ENCODE measurements at regions not wholly inside any gene's neighbourhood (a gene's known extent, or its start where the extent isn't known, plus 50 kb on each side); places are given as distances from the start of the nearest gene placed in this dataset.
"Not testable (repeated sequence)": the region's sequence is repeated elsewhere in the genome, so short reads cannot be mapped to it uniquely, and the experiment has no call there.

- H3K36me3 Mint-ChIP-seq: no peaks in the 10 kb centered on the region
Measured at GRCh38 chr5:3091040-3091774, 339.7 kb upstream of the IRX2 start.

GRCh38 chr5:3090305-3090704, 338.8 kb upstream of the IRX2 start:
- H3K4me3 Mint-ChIP-seq; H3K27me3 Mint-ChIP-seq; DNase-seq; H3K9me3 Mint-ChIP-seq; ATAC-seq (replicated peaks); H3K4me1 Mint-ChIP-seq; H3K36me3 Mint-ChIP-seq; H3K27ac Mint-ChIP-seq: not testable (repeated sequence)

More at GRCh38 chr5:3091040-3091774, 339.7 kb upstream of the IRX2 start:
- Mint-ChIP-seq H3K27ac (no peak overlapping the region), H3K4me1 (no peaks in the 10 kb centered on the region), H3K9me3 (peaks cover 0 to 2% of the 10 kb centered on the region in 2 donors), H3K4me3 (no peak overlapping the region), H3K27me3 (no peaks in the 10 kb centered on the region)
- ATAC-seq (replicated peaks) (no peak), DNase-seq (no peak)

- ATAC-seq (replicated peaks) (no peak), DNase-seq (no peak)
- Mint-ChIP-seq H3K27me3 (no peaks in the 10 kb centered on the region), H3K4me1 (no peaks in the 10 kb centered on the region), H3K36me3 (peaks cover 0 to 2% of the 10 kb centered on the region in 2 donors), H3K4me3 (no peak overlapping the region), H3K27ac (no peak overlapping the region), H3K9me3 (peaks cover 21 to 24% of the 10 kb centered on the region in 2 donors)
Measured at GRCh38 chr5:3080366-3080765, 328.9 kb upstream of the IRX2 start.

- no peak for ATAC-seq (replicated peaks)
- DNase-seq: no peak
- no peaks in the 10 kb centered on the region for H3K4me1 Mint-ChIP-seq
- no peak overlapping the region for H3K4me3 Mint-ChIP-seq
- H3K9me3 Mint-ChIP-seq: peaks cover 19 to 25% of the 10 kb centered on the region in 2 donors
- peaks cover 0 to 3% of the 10 kb centered on the region in 2 donors for H3K36me3 Mint-ChIP-seq
- no peak overlapping the region for H3K27ac Mint-ChIP-seq
- no peaks in the 10 kb centered on the region for H3K27me3 Mint-ChIP-seq
Measured at GRCh38 chr5:3077684-3078083, 326.2 kb upstream of the IRX2 start.

GRCh38 chr5:3075309-3075708, 323.8 kb upstream of the IRX2 start:
- no peaks in the 10 kb centered on the region for H3K27me3 Mint-ChIP-seq
- ATAC-seq (replicated peaks) (no peak), DNase-seq (no peak)
- no peaks in the 10 kb centered on the region for H3K4me1 Mint-ChIP-seq
- peaks cover 0 to 3% of the 10 kb centered on the region in 2 donors for H3K36me3 Mint-ChIP-seq
- peaks cover 15 to 27% of the 10 kb centered on the region in 2 donors for H3K9me3 Mint-ChIP-seq
- H3K4me3 Mint-ChIP-seq: no peak overlapping the region
- H3K27ac Mint-ChIP-seq: no peak overlapping the region

GRCh38 chr5:3068401-3068800, 316.9 kb upstream of the IRX2 start:
- Mint-ChIP-seq H3K4me1 (no peaks in the 10 kb centered on the region), H3K9me3 (peaks cover 19 to 20% of the 10 kb centered on the region in 2 donors)

GRCh38 chr5:3060283-3060682, 308.8 kb upstream of the IRX2 start:
- ATAC-seq (replicated peaks): no peak
- H3K4me1 Mint-ChIP-seq: no peaks in the 10 kb centered on the region
- no peaks in the 10 kb centered on the region for H3K27me3 Mint-ChIP-seq
- peaks cover 7 to 19% of the 10 kb centered on the region in 2 donors for H3K9me3 Mint-ChIP-seq
- H3K36me3 Mint-ChIP-seq: no peaks in the 10 kb centered on the region
- no peak overlapping the region for H3K4me3 Mint-ChIP-seq
- no peak overlapping the region for H3K27ac Mint-ChIP-seq
- no peak for DNase-seq

More at GRCh38 chr5:3068401-3068800, 316.9 kb upstream of the IRX2 start:
- H3K27me3 Mint-ChIP-seq: no peaks in the 10 kb centered on the region
- no peak overlapping the region for H3K27ac Mint-ChIP-seq
- DNase-seq (no peak), ATAC-seq (replicated peaks) (no peak)
- H3K4me3 Mint-ChIP-seq: no peak overlapping the region
- H3K36me3 Mint-ChIP-seq: no peaks in the 10 kb centered on the region

GRCh38 chr5:3059488-3059887, 308.0 kb upstream of the IRX2 start:
- no peaks in the 10 kb centered on the region for H3K27me3 Mint-ChIP-seq
- peaks cover 7 to 19% of the 10 kb centered on the region in 2 donors for H3K9me3 Mint-ChIP-seq
- DNase-seq (no peak), ATAC-seq (replicated peaks) (no peak)
- no peak overlapping the region for H3K4me3 Mint-ChIP-seq
- no peak overlapping the region for H3K27ac Mint-ChIP-seq
- no peaks in the 10 kb centered on the region for H3K4me1 Mint-ChIP-seq
- no peaks in the 10 kb centered on the region for H3K36me3 Mint-ChIP-seq

- Mint-ChIP-seq H3K36me3 (no peaks in the 10 kb centered on the region), H3K27me3 (no peaks in the 10 kb centered on the region), H3K27ac (no peak overlapping the region), H3K4me3 (no peak overlapping the region), H3K4me1 (no peaks in the 10 kb centered on the region), H3K9me3 (peaks cover 7 to 19% of the 10 kb centered on the region in 2 donors)
- DNase-seq (no peak), ATAC-seq (replicated peaks) (no peak)
Measured at GRCh38 chr5:3058942-3059341, 307.5 kb upstream of the IRX2 start.

- Mint-ChIP-seq H3K9me3 (peaks cover 7 to 19% of the 10 kb centered on the region in 2 donors), H3K27ac (no peak overlapping the region), H3K4me1 (no peaks in the 10 kb centered on the region), H3K36me3 (no peaks in the 10 kb centered on the region), H3K4me3 (no peak overlapping the region), H3K27me3 (no peaks in the 10 kb centered on the region)
- no peak for DNase-seq
- ATAC-seq (replicated peaks): no peak
Measured at GRCh38 chr5:3056866-3057265, 305.4 kb upstream of the IRX2 start.

- peaks cover 0 to 6% of the 10 kb centered on the region in 2 donors for H3K9me3 Mint-ChIP-seq
- H3K4me3 Mint-ChIP-seq: no peak overlapping the region
- no peaks in the 10 kb centered on the region for H3K36me3 Mint-ChIP-seq
- DNase-seq (no peak), ATAC-seq (replicated peaks) (no peak)
- H3K27me3 Mint-ChIP-seq: no peaks in the 10 kb centered on the region
- no peaks in the 10 kb centered on the region for H3K4me1 Mint-ChIP-seq
- H3K27ac Mint-ChIP-seq: no peak overlapping the region
Measured at GRCh38 chr5:3051400-3051799, 299.9 kb upstream of the IRX2 start.

- Mint-ChIP-seq H3K27me3 (no peaks in the 10 kb centered on the region), H3K4me3 (no peak overlapping the region), H3K36me3 (no peaks in the 10 kb centered on the region), H3K9me3 (peaks cover 0 to 6% of the 10 kb centered on the region in 2 donors), H3K27ac (no peak overlapping the region), H3K4me1 (no peaks in the 10 kb centered on the region)
- ATAC-seq (replicated peaks) (no peak), DNase-seq (no peak)
Measured at GRCh38 chr5:3050863-3051262, 299.4 kb upstream of the IRX2 start.

GRCh38 chr5:3049261-3049660, 297.8 kb upstream of the IRX2 start:
- Mint-ChIP-seq H3K9me3 (peaks cover 0 to 6% of the 10 kb centered on the region in 2 donors), H3K4me3 (no peak overlapping the region), H3K27ac (no peak overlapping the region), H3K4me1 (no peaks in the 10 kb centered on the region), H3K36me3 (no peaks in the 10 kb centered on the region), H3K27me3 (no peaks in the 10 kb centered on the region)
- ATAC-seq (replicated peaks) (no peak), DNase-seq (no peak)

GRCh38 chr5:3047212-3047774, 295.8 kb upstream of the IRX2 start:
- no peaks in the 10 kb centered on the region for H3K4me1 Mint-ChIP-seq
- no peak for ATAC-seq (replicated peaks)
- H3K27me3 Mint-ChIP-seq: no peaks in the 10 kb centered on the region
- H3K9me3 Mint-ChIP-seq: peaks cover 4 to 10% of the 10 kb centered on the region in 2 donors
- H3K4me3 Mint-ChIP-seq: no peak overlapping the region
- no peak overlapping the region for H3K27ac Mint-ChIP-seq
- no peaks in the 10 kb centered on the region for H3K36me3 Mint-ChIP-seq
- DNase-seq: no peak

- ATAC-seq (replicated peaks) (no peak), DNase-seq (no peak)
- Mint-ChIP-seq H3K27me3 (no peaks in the 10 kb centered on the region), H3K4me1 (no peaks in the 10 kb centered on the region), H3K4me3 (no peak overlapping the region), H3K27ac (no peak overlapping the region), H3K9me3 (peaks cover 4 to 10% of the 10 kb centered on the region in 2 donors), H3K36me3 (no peaks in the 10 kb centered on the region)
Measured at GRCh38 chr5:3043600-3043999, 292.1 kb upstream of the IRX2 start.
